ENCODE measurements at regions not wholly inside any gene's neighbourhood (a gene's known extent, or its start where the extent isn't known, plus 50 kb on each side); places are given as distances from the start of the nearest gene placed in this dataset.

GRCh38 chr16:59878479-59878878, 1144.4 kb upstream of the GOT2 start:
- TF ChIP-seq CTCF (IDR thresholded peaks at IDR 0.05) (no peak), POLR2AphosphoS5 (IDR thresholded peaks at IDR 0.05; ENCODE audit: low read depth, low read length) (no peak), REST (IDR thresholded peaks at IDR 0.05; ENCODE audit: insufficient read depth in 1 of 2, low read depth in 2 of 2, low read length in 1 of 2) (no peak), TCF7L2 (IDR thresholded peaks at IDR 0.05; ENCODE audit: low read depth, low read length) (no peak), SIN3A (IDR thresholded peaks at IDR 0.05; ENCODE audit: borderline replicate concordance, insufficient read depth, low read depth, low read length) (no peak)

Measured in Panc1 (cell line).